Liver (tissue), 8 donors: ENCODE measurements at regions not wholly inside any gene's neighbourhood (a gene's known extent, or its start where the extent isn't known, plus 50 kb on each side); places are given as distances from the start of the nearest gene placed in this dataset.

Source experiments
- DNase-seq: peaks from one replicate; pipeline ENCODE4 v3.0.0-alpha.2; 2017; ENCODE audit warnings: low spot score
- H3K27ac ChIP-seq, 2 donors: one replicate each; pipeline ENCODE4 v1.7.0; 2013; ENCODE audit warnings: inconsistent platforms in 2 of 2, low read length in 2 of 2, control low read depth in 1 of 2, low read depth in 1 of 2, mild to moderate bottlenecking in 1 of 2
- H3K27me3 ChIP-seq, 4 donors: one replicate each; pipeline versions ENCODE4 v1.6.1 to v1.7.0; 2013; ENCODE audit warnings: low read length in 3 of 4, inconsistent platforms in 1 of 4, mild to moderate bottlenecking in 1 of 4, moderate library complexity in 1 of 4; ENCODE audit not compliant: control insufficient read depth in 4 of 4, insufficient read depth in 4 of 4
- H3K36me3 ChIP-seq, 4 donors: one replicate each; pipeline versions ENCODE4 v1.6.1 to v1.7.0; 2013; ENCODE audit warnings: low read length in 3 of 4, mild to moderate bottlenecking in 3 of 4, low read depth in 1 of 4, moderate library complexity in 1 of 4; ENCODE audit not compliant: control insufficient read depth in 4 of 4, insufficient read depth in 3 of 4
- H3K4me1 ChIP-seq, 4 donors: one replicate each; pipeline versions ENCODE4 v1.6.1 to v1.7.0; 2013; ENCODE audit warnings: low read length in 3 of 4, mild to moderate bottlenecking in 3 of 4, moderate library complexity in 1 of 4; ENCODE audit not compliant: control insufficient read depth in 4 of 4, insufficient read depth in 4 of 4
- H3K4me3 ChIP-seq, 3 donors: one replicate each; pipeline versions ENCODE4 v1.6.1 to v1.7.0; 2013; ENCODE audit warnings: low read length in 3 of 3, control low read depth in 1 of 3, low read depth in 1 of 3, mild to moderate bottlenecking in 1 of 3
- H3K9ac ChIP-seq, 2 donors: one replicate each; pipeline ENCODE4 v1.7.0; 2013; ENCODE audit warnings: low read length in 2 of 2, mild to moderate bottlenecking in 2 of 2, moderate library complexity in 2 of 2, control low read depth in 1 of 2, low read depth in 1 of 2
- H3K9me3 ChIP-seq, 4 donors: one replicate each; pipeline versions ENCODE4 v1.6.1 to v1.7.0; 2013; ENCODE audit warnings: low read length in 3 of 4; ENCODE audit not compliant: control insufficient read depth in 4 of 4
- CTCF ChIP-seq: fragments of 150-350 bp; IDR thresholded peaks from 2 replicates; pipeline ENCODE4 v1.5.1; 2017; ENCODE audit warnings: improper control_type of control experiment, low read depth, low read length; ENCODE audit not compliant: missing input control
- EGR1 ChIP-seq, 2 donors: IDR thresholded peaks; 2 replicates each; pipeline ENCODE4 v1.6.1; 2016 to 2018; ENCODE audit warnings: antibody characterized with exemption in 2 of 2, low read depth in 2 of 2
- FOXA2 ChIP-seq: IDR thresholded peaks from 2 replicates; pipeline ENCODE4 v1.6.1; 2016; ENCODE audit warnings: antibody characterized with exemption
- HNF4A ChIP-seq, 2 donors: conservative IDR thresholded peaks; 2 replicates each; pipeline ENCODE4 v1.6.1; 2016; ENCODE audit warnings: antibody characterized with exemption in 2 of 2, mild to moderate bottlenecking in 2 of 2
- HNF4G ChIP-seq: IDR thresholded peaks from 2 replicates; pipeline ENCODE4 v1.6.1; 2016; ENCODE audit warnings: antibody characterized with exemption
- JUND ChIP-seq, 2 donors: IDR thresholded peaks; 2 replicates each; pipeline ENCODE4 v1.6.1; 2016; ENCODE audit warnings: antibody characterized with exemption in 2 of 2
- NR2F2 ChIP-seq: IDR thresholded peaks from 2 replicates; pipeline ENCODE4 v1.6.1; 2016; ENCODE audit warnings: antibody characterized with exemption
- RAD21 ChIP-seq, 2 donors: IDR thresholded peaks; 2 replicates each; pipeline ENCODE4 v1.6.1; 2016; ENCODE audit warnings: antibody characterized with exemption in 2 of 2, mild to moderate bottlenecking in 2 of 2
- SP1 ChIP-seq: IDR thresholded peaks from 2 replicates; pipeline ENCODE4 v1.6.1; 2018; ENCODE audit warnings: antibody characterized with exemption, mild to moderate bottlenecking
- TAF1 ChIP-seq: conservative IDR thresholded peaks from 2 replicates; pipeline ENCODE4 v1.6.1; 2016; ENCODE audit warnings: antibody characterized with exemption, mild to moderate bottlenecking
- ZBTB33 ChIP-seq: IDR thresholded peaks from 2 replicates; pipeline ENCODE4 v1.6.1; 2016; ENCODE audit warnings: antibody characterized with exemption
- WGBS: extraction: QIAGEN DNeasy Blood & Tissue Kit; methylation state at CpG from one replicate; pipeline ENCODE4 v1.1.7; 2013; 5-methylcytosine and 5-hydroxymethylcytosine counted together
- TF ChIP-seq, protein P1 (sequence below): IDR thresholded peaks from 2 replicates; pipeline ENCODE4 v1.6.1; 2016; ENCODE audit warnings: antibody characterized with exemption
- TF ChIP-seq, protein P2 (sequence below): IDR thresholded peaks from 2 replicates; pipeline ENCODE4 v1.6.1; 2016; ENCODE audit warnings: antibody characterized with exemption, mild to moderate bottlenecking
- TF ChIP-seq, protein P3 (sequence below): IDR thresholded peaks from 2 replicates; pipeline ENCODE4 v1.6.1; 2016; ENCODE audit warnings: antibody characterized with exemption
- donor health status: healthy.
- donor health status: healthy.
- donor health status: healthy.
- donor health status: healthy.
- donor health status: healthy.

- Histone ChIP-seq H3K4me1 (no peaks in the 10 kb centered on the region), H3K4me3 (no peak overlapping the region), H3K36me3 (no peaks in the 10 kb centered on the region), H3K27ac (no peak overlapping the region), H3K9ac (no peak overlapping the region), H3K9me3 (no peaks in the 10 kb centered on the region), H3K27me3 (peaks cover 0 to 3% (median 0%) of the 10 kb centered on the region in 4 donors)
- DNase-seq, result no peak
- TF ChIP-seq EGR1 (IDR thresholded peaks at IDR 0.05; ENCODE audit: low read depth in 2 of 2) (no peak), JUND (IDR thresholded peaks at IDR 0.05) (no peak), CTCF (no peak), RAD21 (IDR thresholded peaks at IDR 0.05) (no peak), SP1 (no peak), NR2F2 (no peak), HNF4G (no peak), HNF4A (conservative IDR thresholded peaks at IDR 0.05) (no peak), TAF1 (no peak)
- TF ChIP-seq, protein P1, sequence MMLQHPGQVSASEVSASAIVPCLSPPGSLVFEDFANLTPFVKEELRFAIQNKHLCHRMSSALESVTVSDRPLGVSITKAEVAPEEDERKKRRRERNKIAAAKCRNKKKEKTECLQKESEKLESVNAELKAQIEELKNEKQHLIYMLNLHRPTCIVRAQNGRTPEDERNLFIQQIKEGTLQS, result no peak
- TF ChIP-seq, protein P2, sequence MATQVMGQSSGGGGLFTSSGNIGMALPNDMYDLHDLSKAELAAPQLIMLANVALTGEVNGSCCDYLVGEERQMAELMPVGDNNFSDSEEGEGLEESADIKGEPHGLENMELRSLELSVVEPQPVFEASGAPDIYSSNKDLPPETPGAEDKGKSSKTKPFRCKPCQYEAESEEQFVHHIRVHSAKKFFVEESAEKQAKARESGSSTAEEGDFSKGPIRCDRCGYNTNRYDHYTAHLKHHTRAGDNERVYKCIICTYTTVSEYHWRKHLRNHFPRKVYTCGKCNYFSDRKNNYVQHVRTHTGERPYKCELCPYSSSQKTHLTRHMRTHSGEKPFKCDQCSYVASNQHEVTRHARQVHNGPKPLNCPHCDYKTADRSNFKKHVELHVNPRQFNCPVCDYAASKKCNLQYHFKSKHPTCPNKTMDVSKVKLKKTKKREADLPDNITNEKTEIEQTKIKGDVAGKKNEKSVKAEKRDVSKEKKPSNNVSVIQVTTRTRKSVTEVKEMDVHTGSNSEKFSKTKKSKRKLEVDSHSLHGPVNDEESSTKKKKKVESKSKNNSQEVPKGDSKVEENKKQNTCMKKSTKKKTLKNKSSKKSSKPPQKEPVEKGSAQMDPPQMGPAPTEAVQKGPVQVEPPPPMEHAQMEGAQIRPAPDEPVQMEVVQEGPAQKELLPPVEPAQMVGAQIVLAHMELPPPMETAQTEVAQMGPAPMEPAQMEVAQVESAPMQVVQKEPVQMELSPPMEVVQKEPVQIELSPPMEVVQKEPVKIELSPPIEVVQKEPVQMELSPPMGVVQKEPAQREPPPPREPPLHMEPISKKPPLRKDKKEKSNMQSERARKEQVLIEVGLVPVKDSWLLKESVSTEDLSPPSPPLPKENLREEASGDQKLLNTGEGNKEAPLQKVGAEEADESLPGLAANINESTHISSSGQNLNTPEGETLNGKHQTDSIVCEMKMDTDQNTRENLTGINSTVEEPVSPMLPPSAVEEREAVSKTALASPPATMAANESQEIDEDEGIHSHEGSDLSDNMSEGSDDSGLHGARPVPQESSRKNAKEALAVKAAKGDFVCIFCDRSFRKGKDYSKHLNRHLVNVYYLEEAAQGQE, result no peak
- TF ChIP-seq, protein P3, sequence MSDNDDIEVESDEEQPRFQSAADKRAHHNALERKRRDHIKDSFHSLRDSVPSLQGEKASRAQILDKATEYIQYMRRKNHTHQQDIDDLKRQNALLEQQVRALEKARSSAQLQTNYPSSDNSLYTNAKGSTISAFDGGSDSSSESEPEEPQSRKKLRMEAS, result no peak
- WGBS, result 78% methylated on average over 4 of the region's 4 CpGs
Measured at GRCh38 chrX:134734466-134734952, 62.5 kb downstream of the PABIR2 start.

GRCh38 chrX:134733591-134733990 lies 63.4 kb downstream of the PABIR2 start:
- 83% methylated on average over 2 of the region's 2 CpGs for WGBS
- no peaks in the 10 kb centered on the region for H3K4me1 ChIP-seq
- H3K4me3 ChIP-seq, result no peak overlapping the region
- H3K27ac ChIP-seq, result no peak overlapping the region
- H3K9me3 ChIP-seq, result no peaks in the 10 kb centered on the region
- TF ChIP-seq SP1 (no peak), JUND (IDR thresholded peaks at IDR 0.05) (no peak)
- H3K36me3 ChIP-seq, result no peaks in the 10 kb centered on the region
- no peak overlapping the region for H3K9ac ChIP-seq
- H3K27me3 ChIP-seq, result peaks cover 0 to 3% (median 0%) of the 10 kb centered on the region in 4 donors
- DNase-seq, result no peak

- Histone ChIP-seq H3K27me3 (peaks cover 0 to 3% (median 0%) of the 10 kb centered on the region in 4 donors), H3K9me3 (no peaks in the 10 kb centered on the region), H3K27ac (no peak overlapping the region), H3K36me3 (no peaks in the 10 kb centered on the region), H3K4me1 (no peaks in the 10 kb centered on the region), H3K9ac (no peak overlapping the region), H3K4me3 (no peak overlapping the region)
- DNase-seq, result no peak
- WGBS, result 89% methylated on average over 6 of the region's 6 CpGs
- no peak for TF ChIP-seq FOXA2
- TF ChIP-seq, protein P2, result no peak
- no peak for TF ChIP-seq SP1
- no peak for TF ChIP-seq HNF4G
- no peak for TF ChIP-seq TAF1
- no peak for TF ChIP-seq ZBTB33
- TF ChIP-seq, protein P3, result no peak
Measured at GRCh38 chrX:134732676-134733075, 64.3 kb downstream of the PABIR2 start.
